ENCODE measurements at regions not wholly inside any gene's neighbourhood (a gene's known extent, or its start where the extent isn't known, plus 50 kb on each side); places are given as distances from the start of the nearest gene placed in this dataset.

DNA sequence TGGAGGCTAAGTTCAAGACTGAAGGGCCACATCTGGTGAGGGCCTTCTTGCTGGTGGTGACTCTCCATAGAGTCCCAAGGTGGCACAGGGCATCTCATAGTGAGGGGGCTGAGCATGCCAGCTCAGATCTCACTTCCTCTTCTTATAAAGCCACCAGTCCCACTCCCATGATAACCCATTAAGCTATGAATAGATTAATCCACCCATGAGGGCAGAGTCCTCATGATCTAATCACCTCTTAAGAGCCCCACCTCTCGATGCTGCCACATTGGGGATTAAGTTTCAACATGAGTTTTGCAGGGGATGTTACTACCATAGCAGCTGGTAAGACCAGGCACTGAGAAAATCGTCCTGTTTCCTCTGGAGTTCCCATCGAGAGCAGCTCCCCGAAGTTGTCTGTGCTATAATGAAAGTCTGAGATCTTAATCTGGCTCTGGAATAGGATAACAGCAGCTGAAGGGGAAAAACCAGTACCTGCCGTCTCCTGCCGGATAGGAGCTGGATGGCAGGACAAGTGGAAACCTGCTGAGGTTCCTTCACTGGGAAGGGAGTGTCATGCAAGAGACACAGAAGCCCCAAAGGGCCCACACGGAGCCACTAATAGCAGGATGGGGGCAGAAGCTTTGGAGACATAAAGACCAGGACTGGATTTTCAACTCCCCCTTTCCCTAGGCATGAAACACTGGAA, 79.5 kb upstream of the EPHB3 start:
- H3K27ac ChIP-seq: no peak overlapping the region
- 56 to 60% methylated on average over 7 of the region's 7 CpGs for WGBS, 2 donors
- ATAC-seq (no peak), DNase-seq (no peak)
- no peaks in the 10 kb centered on the region for H3K36me3 ChIP-seq
- H3K4me3 ChIP-seq: no peak overlapping the region
- TF ChIP-seq, protein P1, sequence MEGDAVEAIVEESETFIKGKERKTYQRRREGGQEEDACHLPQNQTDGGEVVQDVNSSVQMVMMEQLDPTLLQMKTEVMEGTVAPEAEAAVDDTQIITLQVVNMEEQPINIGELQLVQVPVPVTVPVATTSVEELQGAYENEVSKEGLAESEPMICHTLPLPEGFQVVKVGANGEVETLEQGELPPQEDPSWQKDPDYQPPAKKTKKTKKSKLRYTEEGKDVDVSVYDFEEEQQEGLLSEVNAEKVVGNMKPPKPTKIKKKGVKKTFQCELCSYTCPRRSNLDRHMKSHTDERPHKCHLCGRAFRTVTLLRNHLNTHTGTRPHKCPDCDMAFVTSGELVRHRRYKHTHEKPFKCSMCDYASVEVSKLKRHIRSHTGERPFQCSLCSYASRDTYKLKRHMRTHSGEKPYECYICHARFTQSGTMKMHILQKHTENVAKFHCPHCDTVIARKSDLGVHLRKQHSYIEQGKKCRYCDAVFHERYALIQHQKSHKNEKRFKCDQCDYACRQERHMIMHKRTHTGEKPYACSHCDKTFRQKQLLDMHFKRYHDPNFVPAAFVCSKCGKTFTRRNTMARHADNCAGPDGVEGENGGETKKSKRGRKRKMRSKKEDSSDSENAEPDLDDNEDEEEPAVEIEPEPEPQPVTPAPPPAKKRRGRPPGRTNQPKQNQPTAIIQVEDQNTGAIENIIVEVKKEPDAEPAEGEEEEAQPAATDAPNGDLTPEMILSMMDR (IDR thresholded peaks at IDR 0.05): no peak
- H3K27me3 ChIP-seq: peaks cover 0 to 37% (median 12%) of the 10 kb centered on the region in 7 donors
- intact Hi-C loops (cut with DNase I): no loop called here
- H3K4me1 ChIP-seq: no peaks in the 10 kb centered on the region
- H3K9me3 ChIP-seq: peaks cover 0 to 6% (median 0%) of the 10 kb centered on the region in 11 donors

DNA sequence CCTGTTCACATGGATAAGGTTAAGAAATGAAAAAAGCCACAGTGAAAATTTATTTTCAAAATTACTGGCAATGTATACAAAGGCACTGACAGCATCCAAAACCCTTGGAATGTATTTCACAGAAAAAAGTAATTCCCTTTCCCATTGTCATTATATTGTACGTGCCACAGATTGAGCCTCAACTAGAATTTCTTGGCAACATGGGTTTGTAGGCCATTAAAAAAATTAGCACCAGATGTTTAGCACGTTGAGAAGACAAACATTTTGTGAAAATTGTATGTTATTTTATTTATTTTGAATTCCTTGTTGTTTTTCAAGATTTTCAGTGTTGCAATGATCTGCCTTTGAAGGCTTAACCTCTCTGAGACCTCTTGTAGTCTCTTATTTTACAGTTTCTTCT, 76.3 kb upstream of the EPHB3 start:
- Histone ChIP-seq H3K4me1 (no peaks in the 10 kb centered on the region), H3K4me3 (no peak overlapping the region), H3K36me3 (no peaks in the 10 kb centered on the region), H3K27ac (no peak overlapping the region), H3K9me3 (no peaks in the 10 kb centered on the region), H3K27me3 (peaks cover 0 to 60% (median 24%) of the 10 kb centered on the region in 7 donors)
- ATAC-seq: no peak
- 42 to 44% methylated on average over 2 of the region's 2 CpGs for WGBS, 2 donors
- no peak for DNase-seq
- TF ChIP-seq, protein P1 (IDR thresholded peaks at IDR 0.05): no peak
- intact Hi-C loops (cut with DNase I): no loop called here

DNA sequence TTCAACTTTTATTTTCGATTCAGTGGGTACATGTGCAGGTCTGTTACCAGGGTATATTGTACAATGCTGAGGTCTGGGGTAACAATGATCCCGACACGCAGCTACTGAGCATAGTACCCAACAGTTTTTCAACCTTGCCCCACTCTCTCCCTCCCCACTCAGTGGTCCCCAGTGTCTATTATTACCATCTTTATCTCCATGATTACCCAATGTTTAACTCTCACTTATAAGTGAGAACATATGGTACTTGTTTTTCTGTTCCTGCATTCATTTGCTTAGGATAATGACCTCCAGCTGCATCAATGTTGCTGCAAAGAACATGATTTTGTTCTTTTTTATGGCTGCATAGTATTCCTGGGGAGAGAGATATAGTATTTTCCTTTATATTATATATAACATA, 75.7 kb upstream of the EPHB3 start:
- WGBS, 2 donors: 95 to 96% methylated on average over 3 of the region's 3 CpGs
- no peaks in the 10 kb centered on the region for H3K36me3 ChIP-seq
- no peaks in the 10 kb centered on the region for H3K4me1 ChIP-seq
- intact Hi-C loops (cut with DNase I): no loop called here
- no peak overlapping the region for H3K4me3 ChIP-seq
- H3K27ac ChIP-seq: no peak overlapping the region
- H3K9me3 ChIP-seq: no peaks in the 10 kb centered on the region
- no peak for DNase-seq
- H3K27me3 ChIP-seq: peaks cover 0 to 62% (median 28%) of the 10 kb centered on the region in 7 donors
- ATAC-seq: no peak
- TF ChIP-seq, protein P1 (IDR thresholded peaks at IDR 0.05): no peak

DNA sequence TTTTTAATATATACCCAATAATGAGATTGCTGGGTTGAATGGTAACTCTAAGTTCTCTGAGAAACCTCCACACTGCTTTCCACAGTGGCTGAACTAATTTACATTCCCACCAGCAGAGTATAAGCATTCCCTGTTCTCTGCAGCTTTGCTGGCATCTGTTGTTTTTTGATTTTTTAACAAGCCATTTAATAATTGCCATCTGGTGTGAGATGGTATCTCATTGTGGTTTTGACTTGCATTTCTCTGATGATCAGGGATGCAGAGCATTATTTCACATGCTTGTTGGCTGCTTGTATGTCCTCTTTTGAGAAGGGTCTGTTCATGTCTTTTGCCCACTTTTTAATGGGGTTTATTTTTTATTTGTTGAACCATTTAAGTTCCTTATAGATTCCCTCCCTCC, 75.0 kb upstream of the EPHB3 start:
- no peak for ATAC-seq
- intact Hi-C loops (cut with DNase I): no loop called here
- no peak for DNase-seq
- TF ChIP-seq, protein P1 (IDR thresholded peaks at IDR 0.05): no peak
- no peaks in the 10 kb centered on the region for H3K4me1 ChIP-seq
- H3K27ac ChIP-seq: no peak overlapping the region
- peaks cover 0 to 62% (median 33%) of the 10 kb centered on the region in 7 donors for H3K27me3 ChIP-seq
- H3K36me3 ChIP-seq: no peaks in the 10 kb centered on the region
- no peak overlapping the region for H3K4me3 ChIP-seq
- no peaks in the 10 kb centered on the region for H3K9me3 ChIP-seq

Measured in heart right ventricle (tissue), 16 donors.